ENCODE measurements at regions not wholly inside any gene's neighbourhood (a gene's known extent, or its start where the extent isn't known, plus 50 kb on each side); places are given as distances from the start of the nearest gene placed in this dataset.

- Histone ChIP-seq H2BK5ac (ENCODE audit: low read depth, low read length, poor library complexity, severe bottlenecking) (no peak overlapping the region), H3K9me3 (ENCODE audit: control insufficient read depth, insufficient read depth, low read length) (no peaks in the 10 kb centered on the region), H2BK20ac (ENCODE audit: low read depth, low read length) (no peak overlapping the region), H3K56ac (ENCODE audit: extremely low read depth, insufficient read depth, low read length) (no peak overlapping the region), H3K23ac (ENCODE audit: low read depth, low read length) (no peak overlapping the region), H2AK5ac (ENCODE audit: low read depth, low read length) (no peak overlapping the region), H3K18ac (ENCODE audit: low read depth, low read length) (no peak overlapping the region), H3K36me3 (ENCODE audit: control insufficient read depth, insufficient read depth, low read length) (no peaks in the 10 kb centered on the region), H3K27ac (ENCODE audit: insufficient read depth, low read length) (no peak overlapping the region), H2AK9ac (replicated peaks; ENCODE audit: low read depth, low read length, poor library complexity) (no peak overlapping the region), H4K20me1 (ENCODE audit: insufficient read depth, low read length) (no peaks in the 10 kb centered on the region), H2BK15ac (ENCODE audit: low read depth, low read length) (no peak overlapping the region), H3K4me1 (ENCODE audit: control insufficient read depth, insufficient read depth, low read length) (no peaks in the 10 kb centered on the region), H3K9me1 (ENCODE audit: insufficient read depth, low read length) (no peaks in the 10 kb centered on the region; the same call in 1 of the 2 replicates), H3K4me3 (ENCODE audit: insufficient read depth, low read depth, low read length) (no peak overlapping the region), H3K4ac (ENCODE audit: low read depth, low read length) (no peak overlapping the region), H3K79me1 (ENCODE audit: low read depth in 1 of 2, low read length in 2 of 2) (no peaks in the 10 kb centered on the region), H4K5ac (ENCODE audit: low read depth, low read length) (no peak overlapping the region), H3K14ac (replicated peaks; ENCODE audit: low read depth, low read length) (no peak overlapping the region), H4K8ac (ENCODE audit: low read depth in 2 of 2, low read length in 2 of 2) (no peak overlapping the region), H3K9ac (ENCODE audit: low read depth, low read length) (no peak overlapping the region), H3K4me2 (ENCODE audit: low read depth, low read length) (no peak overlapping the region), H2BK120ac (ENCODE audit: low read depth, low read length) (no peak overlapping the region), H3K27me3 (ENCODE audit: control insufficient read depth, insufficient read depth, low read length) (peaks cover 17% of the 10 kb centered on the region), H2AFZ (replicated peaks; ENCODE audit: low read length, poor library complexity) (no peak overlapping the region), H4K91ac (ENCODE audit: insufficient read depth, low read depth, low read length) (no peak overlapping the region)
- no peak for ATAC-seq (ENCODE audit: low read depth)
- no peak for TF ChIP-seq CTCF (conservative IDR thresholded peaks at IDR 0.05; ENCODE audit: low read depth, low read length)
- no peak for TF ChIP-seq ELK1 (IDR thresholded peaks at IDR 0.05; ENCODE audit: borderline replicate concordance, low read depth, low read length)
- TF ChIP-seq CEBPB (IDR thresholded peaks at IDR 0.05; ENCODE audit: low read depth, low read length): no peak
- TF ChIP-seq RCOR1 (IDR thresholded peaks at IDR 0.05; ENCODE audit: insufficient replicate concordance, low read length): no peak
- no peak for TF ChIP-seq MAFK (IDR thresholded peaks at IDR 0.05; ENCODE audit: low read depth, low read length)
- TF ChIP-seq RFX5 (IDR thresholded peaks at IDR 0.05; ENCODE audit: low read depth, low read length): no peak
- no peak for TF ChIP-seq CHD1 (IDR thresholded peaks at IDR 0.05; ENCODE audit: low read depth, low read length)
- no peak for TF ChIP-seq MAZ (IDR thresholded peaks at IDR 0.05; ENCODE audit: borderline replicate concordance, low read depth, low read length)
- no peak for TF ChIP-seq USF2 (IDR thresholded peaks at IDR 0.05; ENCODE audit: low read depth, low read length)
- TF ChIP-seq SMC3 (IDR thresholded peaks at IDR 0.05; ENCODE audit: low read depth, low read length): no peak
- no peak for TF ChIP-seq FOS (IDR thresholded peaks at IDR 0.05; ENCODE audit: low read depth, low read length)
- no peak for TF ChIP-seq BHLHE40 (IDR thresholded peaks at IDR 0.05; ENCODE audit: low read depth, low read length)
- no peak for TF ChIP-seq MXI1 (IDR thresholded peaks at IDR 0.05; ENCODE audit: borderline replicate concordance, low read depth, low read length)
- no peak for TF ChIP-seq NFE2L2 (IDR thresholded peaks at IDR 0.05; ENCODE audit: low read depth, low read length)
- TF ChIP-seq RAD21 (IDR thresholded peaks at IDR 0.05; ENCODE audit: low read length): no peak
- no peak for TF ChIP-seq POLR2A (IDR thresholded peaks at IDR 0.05; ENCODE audit: low read depth, low read length)
- BruUV-seq (replicated peaks): no TSS peak
- in situ Hi-C loops (cut with MboI; ENCODE audit: low sequenced_read_pairs) (no loop called here), intact Hi-C loops (cut with micrococcal nuclease) (no loop called here), dilution Hi-C loops (cut with HindIII; ENCODE audit: low sequenced_read_pairs, unreplicated experiment) (no loop called here)
- WGBS, 2 experiments (ENCODE audit: extremely low coverage in 2 of 2, insufficient read length in 1 of 2): 100% methylated on average over 1 of the region's 3 CpGs; no CpG with 5 or more reads in 1 of the 2 experiments
- ChIA-PET POLR2A (ENCODE audit: unreplicated experiment) (no interaction called here), CTCF (interaction anchor here (1.2 to 2.5 kb wide), 3 partner anchors 12 to 86 kb away, joined by 3 to 10 read pairs (median 3); partner anchors contain the start of gene NEDD4L)
- no peak for DNase-seq
Measured at GRCh38 chr18:57957210-57957609, 86.8 kb upstream of the NEDD4L start.

Measured in IMR-90 (cell line).